ENCODE measurements at regions not wholly inside any gene's neighbourhood (a gene's known extent, or its start where the extent isn't known, plus 50 kb on each side); places are given as distances from the start of the nearest gene placed in this dataset.

- no CpG with 5 or more reads among the region's 3 CpGs for WGBS (ENCODE audit: extremely low coverage, insufficient read length, low lambda C conversion rate)
- Histone ChIP-seq H2BK5ac (ENCODE audit: insufficient read length, low read length) (no peak overlapping the region), H3K23me2 (ENCODE audit: insufficient read length, low read depth, low read length, poor library complexity, severe bottlenecking) (no peaks in the 10 kb centered on the region), H3T11ph (ENCODE audit: low read length) (no peak overlapping the region), H3K27me3 (ENCODE audit: insufficient read depth, low read length) (no peaks in the 10 kb centered on the region), H4K5ac (ENCODE audit: insufficient read length, low read depth, low read length) (no peak overlapping the region), H4K91ac (ENCODE audit: insufficient read length, low read depth, low read length) (no peak overlapping the region), H3K18ac (ENCODE audit: insufficient read length, low read depth, low read length) (no peak overlapping the region), H2BK120ac (ENCODE audit: low read depth, low read length, poor library complexity, severe bottlenecking) (no peak overlapping the region), H2BK12ac (ENCODE audit: insufficient read length, low read depth, low read length) (no peak overlapping the region), H3K79me1 (ENCODE audit: insufficient read depth, low read depth, low read length, poor library complexity, severe bottlenecking) (no peaks in the 10 kb centered on the region), H3K79me2 (ENCODE audit: insufficient read depth, low read length) (no peaks in the 10 kb centered on the region), H3K4ac (ENCODE audit: low read depth, low read length) (no peak overlapping the region), H3K23ac (ENCODE audit: insufficient read length, low read depth, low read length) (no peak overlapping the region), H3K14ac (ENCODE audit: insufficient read depth, low read length) (no peak overlapping the region), H2AFZ (ENCODE audit: low read length) (no peak overlapping the region), H2BK15ac (ENCODE audit: low read depth, low read length) (no peak overlapping the region), H3K27ac (ENCODE audit: insufficient read length, low read depth, low read length) (no peak overlapping the region), H3K56ac (ENCODE audit: insufficient read length, low read depth, low read length) (no peak overlapping the region), H3K4me1 (ENCODE audit: insufficient read depth, low read length) (no peaks in the 10 kb centered on the region), H2AK5ac (ENCODE audit: insufficient read length, low read length) (no peak overlapping the region), H4K8ac (replicated peaks; ENCODE audit: insufficient read length, low read depth, low read length) (no peak overlapping the region), H3K9ac (ENCODE audit: extremely low read depth, insufficient read length, low read length) (no peak overlapping the region), H2BK20ac (ENCODE audit: low read depth, low read length, poor library complexity, severe bottlenecking) (no peak overlapping the region), H3K9me3 (ENCODE audit: control insufficient read depth, low read depth, low read length) (peaks cover 12% of the 10 kb centered on the region), H4K20me1 (ENCODE audit: control insufficient read depth, insufficient read depth, insufficient read length) (no peaks in the 10 kb centered on the region), H3K4me2 (ENCODE audit: insufficient read depth, insufficient read length, low read length) (no peak overlapping the region)
- Mint-ChIP-seq H3K36me3 (ENCODE audit: insufficient read depth in 1 of 3, low read depth in 3 of 3) (peaks cover 8 to 15% (median 13%) of the 10 kb centered on the region in 3 experiments), H3K9me3 (peaks cover 31 to 34% of the 10 kb centered on the region in 2 experiments), H3K4me1 (peaks cover 2 to 4% of the 10 kb centered on the region in 2 experiments; a peak in 1 of 4 replicates), H3K4me3 (no peak overlapping the region), H3K27me3 (ENCODE audit: low read depth) (no peaks in the 10 kb centered on the region; the same call in 1 of the 2 replicates), H3K27ac (no peak overlapping the region)
- TF ChIP-seq CTCF (conservative IDR thresholded peaks at IDR 0.05), result no peak
- no peak for DNase-seq
Observed at GRCh38 chr2:54366487-54367280, 89.4 kb upstream of the SPTBN1 start.

Data from H9 (cell line).